IMR-90 (cell line): ENCODE measurements at regions not wholly inside any gene's neighbourhood (a gene's known extent, or its start where the extent isn't known, plus 50 kb on each side); places are given as distances from the start of the nearest gene placed in this dataset.
A peak's percentile ranks its signal among the peaks of the same experiment; 100 is the strongest.

Source experiments
- ATAC-seq: fragments of 200-7000 bp; cut with Tn5 transposase; 2 replicates; pipeline ENCODE4 v1.9.1; 2020; ENCODE audit warnings: low read depth, mild to moderate bottlenecking, moderate library complexity
- BruUV-seq: library from RNA; stranded (reverse); fragments of 400-500 nt; replicated peaks from 2 replicates; lab custom pipeline; 2021; lab: Mats Ljungman, UMichigan
- CTCF ChIA-PET: fragments of 300-600 bp; formaldehyde crosslinking; extraction: SDS; loops from one replicate; lab custom pipeline; 2021; ENCODE audit warnings: antibody characterized with exemption; lab: Yijun Ruan, JAX
- POLR2A ChIA-PET: fragments of 300-600 bp; sonication (Branson Sonifier 250); formaldehyde crosslinking; loops from one replicate; lab custom pipeline; 2022; ENCODE audit warnings: antibody characterized with exemption; ENCODE audit not compliant: unreplicated experiment; lab: Charles Lee
- DNase-seq: peaks from one replicate; pipeline ENCODE4 v3.0.0; 2013
- H2AFZ ChIP-seq: replicated peaks from 2 replicates; pipeline ENCODE3; 2013; ENCODE audit warnings: low read length, mild to moderate bottlenecking; ENCODE audit not compliant: poor library complexity
- H2AK5ac ChIP-seq: 2 replicates; pipeline ENCODE4 v1.6.1; 2013; ENCODE audit warnings: low read depth, low read length, inconsistent platforms
- H2AK9ac ChIP-seq: replicated peaks from 2 replicates; pipeline ENCODE3; 2013; ENCODE audit warnings: mild to moderate bottlenecking, low read depth, low read length, moderate library complexity; ENCODE audit not compliant: poor library complexity
- H2BK120ac ChIP-seq: 2 replicates; pipeline ENCODE4 v1.6.1; 2013; ENCODE audit warnings: low read depth, low read length, inconsistent platforms
- H2BK15ac ChIP-seq: 3 replicates; pipeline ENCODE4 v1.6.1; 2013; ENCODE audit warnings: low read depth, low read length, inconsistent platforms
- H2BK20ac ChIP-seq: 2 replicates; pipeline ENCODE4 v1.6.1; 2013; ENCODE audit warnings: low read depth, mild to moderate bottlenecking, inconsistent platforms, low read length, moderate library complexity
- H2BK5ac ChIP-seq: 2 replicates; pipeline ENCODE4 v1.6.1; 2013; ENCODE audit warnings: mild to moderate bottlenecking, low read depth, low read length, inconsistent platforms; ENCODE audit not compliant: poor library complexity, severe bottlenecking
- H3K14ac ChIP-seq: replicated peaks from 2 replicates; pipeline ENCODE4 v1.6.1; 2013; ENCODE audit warnings: low read depth, low read length, inconsistent platforms
- H3K18ac ChIP-seq: 2 replicates; pipeline ENCODE4 v1.6.1; 2013; ENCODE audit warnings: low read depth, low read length, control low read depth
- H3K23ac ChIP-seq: 2 replicates; pipeline ENCODE4 v1.6.1; 2013; ENCODE audit warnings: low read depth, low read length, inconsistent platforms
- H3K27ac ChIP-seq: 2 replicates; pipeline ENCODE4 v1.5.1; 2013; ENCODE audit warnings: mild to moderate bottlenecking, control low read depth, low read length; ENCODE audit not compliant: insufficient read depth
- H3K27me3 ChIP-seq: 2 replicates; pipeline ENCODE4 v1.6.1; 2013; ENCODE audit warnings: low read length; ENCODE audit not compliant: control insufficient read depth, insufficient read depth
- H3K36me3 ChIP-seq: 2 replicates; pipeline ENCODE4 v1.6.1; 2013; ENCODE audit warnings: low read length, mixed read lengths; ENCODE audit not compliant: control insufficient read depth, insufficient read depth
- H3K4ac ChIP-seq: 2 replicates; pipeline ENCODE4 v1.6.1; 2013; ENCODE audit warnings: low read depth, low read length, inconsistent platforms
- H3K4me1 ChIP-seq: 2 replicates; pipeline ENCODE4 v1.6.1; 2013; ENCODE audit warnings: low read length, mixed read lengths; ENCODE audit not compliant: control insufficient read depth, insufficient read depth
- H3K4me2 ChIP-seq: 2 replicates; pipeline ENCODE4 v1.6.1; 2013; ENCODE audit warnings: low read depth, mild to moderate bottlenecking, control low read depth, low read length, moderate library complexity
- H3K4me3 ChIP-seq: 2 replicates; pipeline ENCODE4 v1.5.1; 2013; ENCODE audit warnings: low read depth, mild to moderate bottlenecking, control low read depth, low read length, moderate library complexity; ENCODE audit not compliant: insufficient read depth
- H3K56ac ChIP-seq: 2 replicates; pipeline ENCODE4 v1.6.1; 2013; ENCODE audit warnings: low read length, inconsistent platforms; ENCODE audit not compliant: insufficient read depth; ENCODE audit errors: extremely low read depth
- H3K79me1 ChIP-seq, 2 experiments: 2 replicates each; pipeline ENCODE4 v1.6.1; 2013; ENCODE audit warnings: low read length in 2 of 2, inconsistent platforms in 1 of 2, low read depth in 1 of 2
- H3K9ac ChIP-seq: 2 replicates; pipeline ENCODE4 v1.6.1; 2013; ENCODE audit warnings: low read depth, low read length, control low read depth
- H3K9me1 ChIP-seq: 2 replicates; pipeline ENCODE4 v1.6.1; 2013; ENCODE audit warnings: low read length, inconsistent platforms; ENCODE audit not compliant: insufficient read depth
- H3K9me3 ChIP-seq: 2 replicates; pipeline ENCODE4 v1.6.1; 2013; ENCODE audit warnings: low read length; ENCODE audit not compliant: control insufficient read depth, insufficient read depth
- H4K20me1 ChIP-seq: 2 replicates; pipeline ENCODE4 v1.6.1; 2013; ENCODE audit warnings: low read length, inconsistent platforms; ENCODE audit not compliant: insufficient read depth
- H4K5ac ChIP-seq: 2 replicates; pipeline ENCODE4 v1.6.1; 2013; ENCODE audit warnings: mild to moderate bottlenecking, low read depth, low read length, control low read depth
- H4K8ac ChIP-seq, 2 experiments: 2 replicates each; pipeline ENCODE4 v1.6.1; 2013; ENCODE audit warnings: low read depth in 2 of 2, low read length in 2 of 2, control low read depth in 1 of 2, inconsistent platforms in 1 of 2
- H4K91ac ChIP-seq: 2 replicates; pipeline ENCODE4 v1.6.1; 2013; ENCODE audit warnings: low read depth, low read length, inconsistent platforms; ENCODE audit not compliant: insufficient read depth
- CEBPB ChIP-seq: IDR thresholded peaks from 2 replicates; pipeline ENCODE4 v1.6.1; 2012; ENCODE audit warnings: low read depth, low read length, improper control_type of control experiment
- FOS ChIP-seq: fragments of 150-350 bp; IDR thresholded peaks from 2 replicates; pipeline ENCODE4 v1.6.1; 2016; ENCODE audit warnings: low read depth, low read length
- MAFK ChIP-seq: IDR thresholded peaks from 2 replicates; pipeline ENCODE4 v1.6.1; 2012; ENCODE audit warnings: low read depth, low read length, improper control_type of control experiment
- MXI1 ChIP-seq: IDR thresholded peaks from 2 replicates; pipeline ENCODE4 v1.6.1; 2012; ENCODE audit warnings: low read depth, mild to moderate bottlenecking, low read length, moderate library complexity, borderline replicate concordance
- NFE2L2 ChIP-seq: fragments of 150-350 bp; IDR thresholded peaks from 2 replicates; pipeline ENCODE4 v1.6.1; 2016; ENCODE audit warnings: low read depth, mild to moderate bottlenecking, low read length
- POLR2A ChIP-seq: IDR thresholded peaks from 2 replicates; pipeline ENCODE4 v1.6.1; 2012; ENCODE audit warnings: mild to moderate bottlenecking, low read depth, low read length
- RFX5 ChIP-seq: IDR thresholded peaks from 2 replicates; pipeline ENCODE4 v1.8.0; 2012; ENCODE audit warnings: low read depth, mild to moderate bottlenecking, low read length, moderate library complexity
- SMC3 ChIP-seq: fragments of 150-350 bp; IDR thresholded peaks from 2 replicates; pipeline ENCODE4 v1.6.1; 2016; ENCODE audit warnings: low read depth, mild to moderate bottlenecking, antibody characterized with exemption, low read length, moderate library complexity
- WGBS, 2 experiments: methylation state at CpG; one replicate each; pipeline versions ENCODE4 v1.1.5 to v1.1.7; 2013; ENCODE audit warnings: missing lambda C conversion rate in 2 of 2; ENCODE audit not compliant: insufficient read length in 1 of 2; ENCODE audit errors: extremely low coverage in 2 of 2; 5-methylcytosine and 5-hydroxymethylcytosine counted together
- dilution Hi-C: fragments of 300-500 bp; cut with HindIII; formaldehyde crosslinking; loops from one replicate; pipeline ENCODE4 v1.14.3; 2018; ENCODE audit warnings: low sequenced_read_pairs; ENCODE audit not compliant: unreplicated experiment
- in situ Hi-C: fragments of 300-500 bp; cut with MboI; formaldehyde crosslinking; loops from 3 replicates; pipeline ENCODE4 v1.14.3; 2019; ENCODE audit warnings: low sequenced_read_pairs, inconsistent platforms, mixed read lengths
- intact Hi-C: fragments of 100-400 bp; cut with micrococcal nuclease; formaldehyde crosslinking; loops from 2 replicates; pipeline ENCODE4 v1.10.0; 2022
- TF ChIP-seq, protein P1 (sequence below): conservative IDR thresholded peaks from 2 replicates; pipeline ENCODE4 v1.5.1; 2012; ENCODE audit warnings: mild to moderate bottlenecking, low read depth, low read length, improper control_type of control experiment

DNA sequence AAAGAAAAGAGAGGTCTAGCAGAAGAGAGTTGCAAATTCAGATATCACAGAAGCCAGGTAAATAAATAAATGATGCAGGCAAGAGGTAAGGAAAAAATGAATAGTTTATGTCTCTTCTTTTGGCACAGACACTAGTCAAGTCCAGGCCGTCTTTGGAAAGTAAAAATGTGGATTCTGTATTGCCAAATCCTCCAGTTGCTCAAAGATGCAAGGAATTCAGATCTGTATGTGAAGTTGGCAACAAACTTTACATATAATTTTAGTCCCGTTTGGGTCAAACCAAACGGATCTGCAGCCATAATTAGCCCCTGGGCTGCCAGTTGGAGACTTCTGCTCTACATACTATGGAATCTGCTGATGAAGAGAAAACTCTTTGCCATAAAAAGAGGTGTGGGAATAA, 200.5 kb upstream of the RND3 start:
- POLR2A ChIA-PET, result no interaction called here
- intact Hi-C loops, result no loop called here

More for the DNA sequence above, 200.5 kb upstream of the RND3 start:
- Histone ChIP-seq H3K79me1 (no peaks in the 10 kb centered on the region), H4K20me1 (no peaks in the 10 kb centered on the region), H2BK15ac (0 out of 3 replicates have a peak overlapping the region, but pooled peaks have one; percentile 69), H3K18ac (peak overlapping the region; percentile 88; the same call in 1 of the 2 replicates), H3K9ac (no peak overlapping the region), H3K56ac (no peak overlapping the region), H2AK5ac (no peak overlapping the region), H3K27me3 (no peaks in the 10 kb centered on the region), H2BK5ac (no peak overlapping the region), H3K4me3 (no peak overlapping the region), H2AK9ac (no peak overlapping the region), H3K4me1 (peaks cover 4% of the 10 kb centered on the region; the same call in 1 of the 2 replicates), H3K23ac (no peak overlapping the region), H3K9me3 (no peaks in the 10 kb centered on the region), H2BK120ac (peak overlapping the region; percentile 47; the same call in 1 of the 2 replicates), H3K36me3 (no peaks in the 10 kb centered on the region), H2AFZ (no peak overlapping the region), H4K5ac (peak overlapping the region; percentile 88; the same call in 1 of the 2 replicates), H3K4me2 (no peak overlapping the region), H3K27ac (no peak overlapping the region), H3K14ac (no peak overlapping the region), H3K4ac (no peak overlapping the region), H2BK20ac (no peak overlapping the region), H4K91ac (no peak overlapping the region), H3K9me1 (no peaks in the 10 kb centered on the region), H4K8ac (peak overlapping the region in 1 of 2 experiments; percentile 4; a peak in 1 of 4 replicates)
- ATAC-seq (no peak; the same call in 1 of the 2 replicates), DNase-seq (no peak)
- in situ Hi-C loops, result no loop called here
- CTCF ChIA-PET, result no interaction called here
- no CpG with 5 or more reads among the region's 3 CpGs for WGBS, 2 experiments
- TF ChIP-seq SMC3 (no peak), FOS (no peak), CEBPB (no peak), POLR2A (no peak), RFX5 (no peak), MXI1 (no peak), NFE2L2 (no peak), MAFK (no peak)
- TF ChIP-seq, protein P1, sequence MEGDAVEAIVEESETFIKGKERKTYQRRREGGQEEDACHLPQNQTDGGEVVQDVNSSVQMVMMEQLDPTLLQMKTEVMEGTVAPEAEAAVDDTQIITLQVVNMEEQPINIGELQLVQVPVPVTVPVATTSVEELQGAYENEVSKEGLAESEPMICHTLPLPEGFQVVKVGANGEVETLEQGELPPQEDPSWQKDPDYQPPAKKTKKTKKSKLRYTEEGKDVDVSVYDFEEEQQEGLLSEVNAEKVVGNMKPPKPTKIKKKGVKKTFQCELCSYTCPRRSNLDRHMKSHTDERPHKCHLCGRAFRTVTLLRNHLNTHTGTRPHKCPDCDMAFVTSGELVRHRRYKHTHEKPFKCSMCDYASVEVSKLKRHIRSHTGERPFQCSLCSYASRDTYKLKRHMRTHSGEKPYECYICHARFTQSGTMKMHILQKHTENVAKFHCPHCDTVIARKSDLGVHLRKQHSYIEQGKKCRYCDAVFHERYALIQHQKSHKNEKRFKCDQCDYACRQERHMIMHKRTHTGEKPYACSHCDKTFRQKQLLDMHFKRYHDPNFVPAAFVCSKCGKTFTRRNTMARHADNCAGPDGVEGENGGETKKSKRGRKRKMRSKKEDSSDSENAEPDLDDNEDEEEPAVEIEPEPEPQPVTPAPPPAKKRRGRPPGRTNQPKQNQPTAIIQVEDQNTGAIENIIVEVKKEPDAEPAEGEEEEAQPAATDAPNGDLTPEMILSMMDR, result no peak
- dilution Hi-C loops, result no loop called here
- no TSS peak for BruUV-seq
